ENCODE measurements at regions not wholly inside any gene's neighbourhood (a gene's known extent, or its start where the extent isn't known, plus 50 kb on each side); places are given as distances from the start of the nearest gene placed in this dataset.

DNA sequence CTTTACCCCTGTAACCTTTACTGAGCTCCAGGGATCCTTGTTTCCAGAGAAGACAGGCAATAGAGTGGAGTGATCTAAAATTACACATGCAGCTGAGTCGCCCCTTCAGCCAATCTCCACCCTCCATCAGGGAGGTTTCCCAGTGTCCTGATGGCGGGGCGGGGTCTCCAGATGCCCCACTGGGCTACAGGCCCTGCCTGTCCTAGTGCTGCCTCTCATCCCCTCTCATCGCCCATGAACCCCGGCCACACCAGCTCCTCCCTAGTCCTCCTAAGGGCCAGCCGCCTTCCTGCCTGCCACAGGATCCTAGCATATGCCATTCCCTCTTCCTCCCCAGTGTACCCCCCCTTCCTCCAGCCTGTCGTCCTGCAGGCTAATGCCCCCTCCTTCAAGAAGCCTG, 144.1 kb upstream of the GLI2 start:
- TF ChIP-seq TEAD4 (IDR thresholded peaks at IDR 0.05) (no peak), CREB1 (IDR thresholded peaks at IDR 0.05; ENCODE audit: low read depth) (no peak), TAF1 (IDR thresholded peaks at IDR 0.05; ENCODE audit: low read depth) (no peak), EP300 (IDR thresholded peaks at IDR 0.05; ENCODE audit: borderline replicate concordance) (no peak), RAD21 (IDR thresholded peaks at IDR 0.05; ENCODE audit: low read depth) (no peak), CEBPB (IDR thresholded peaks at IDR 0.05) (no peak), ZBTB7A (IDR thresholded peaks at IDR 0.05; ENCODE audit: low read depth) (no peak), EGR1 (IDR thresholded peaks at IDR 0.05) (no peak), NFIC (IDR thresholded peaks at IDR 0.05) (no peak), FOXM1 (IDR thresholded peaks at IDR 0.05; ENCODE audit: borderline replicate concordance, low read depth) (no peak), TCF12 (IDR thresholded peaks at IDR 0.05; ENCODE audit: low read depth) (no peak), YY1 (IDR thresholded peaks at IDR 0.05; ENCODE audit: low read depth) (no peak)
- TF ChIP-seq, protein P1, sequence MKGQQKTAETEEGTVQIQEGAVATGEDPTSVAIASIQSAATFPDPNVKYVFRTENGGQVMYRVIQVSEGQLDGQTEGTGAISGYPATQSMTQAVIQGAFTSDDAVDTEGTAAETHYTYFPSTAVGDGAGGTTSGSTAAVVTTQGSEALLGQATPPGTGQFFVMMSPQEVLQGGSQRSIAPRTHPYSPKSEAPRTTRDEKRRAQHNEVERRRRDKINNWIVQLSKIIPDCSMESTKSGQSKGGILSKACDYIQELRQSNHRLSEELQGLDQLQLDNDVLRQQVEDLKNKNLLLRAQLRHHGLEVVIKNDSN (IDR thresholded peaks at IDR 0.05), result no peak
- TF ChIP-seq, protein P2, sequence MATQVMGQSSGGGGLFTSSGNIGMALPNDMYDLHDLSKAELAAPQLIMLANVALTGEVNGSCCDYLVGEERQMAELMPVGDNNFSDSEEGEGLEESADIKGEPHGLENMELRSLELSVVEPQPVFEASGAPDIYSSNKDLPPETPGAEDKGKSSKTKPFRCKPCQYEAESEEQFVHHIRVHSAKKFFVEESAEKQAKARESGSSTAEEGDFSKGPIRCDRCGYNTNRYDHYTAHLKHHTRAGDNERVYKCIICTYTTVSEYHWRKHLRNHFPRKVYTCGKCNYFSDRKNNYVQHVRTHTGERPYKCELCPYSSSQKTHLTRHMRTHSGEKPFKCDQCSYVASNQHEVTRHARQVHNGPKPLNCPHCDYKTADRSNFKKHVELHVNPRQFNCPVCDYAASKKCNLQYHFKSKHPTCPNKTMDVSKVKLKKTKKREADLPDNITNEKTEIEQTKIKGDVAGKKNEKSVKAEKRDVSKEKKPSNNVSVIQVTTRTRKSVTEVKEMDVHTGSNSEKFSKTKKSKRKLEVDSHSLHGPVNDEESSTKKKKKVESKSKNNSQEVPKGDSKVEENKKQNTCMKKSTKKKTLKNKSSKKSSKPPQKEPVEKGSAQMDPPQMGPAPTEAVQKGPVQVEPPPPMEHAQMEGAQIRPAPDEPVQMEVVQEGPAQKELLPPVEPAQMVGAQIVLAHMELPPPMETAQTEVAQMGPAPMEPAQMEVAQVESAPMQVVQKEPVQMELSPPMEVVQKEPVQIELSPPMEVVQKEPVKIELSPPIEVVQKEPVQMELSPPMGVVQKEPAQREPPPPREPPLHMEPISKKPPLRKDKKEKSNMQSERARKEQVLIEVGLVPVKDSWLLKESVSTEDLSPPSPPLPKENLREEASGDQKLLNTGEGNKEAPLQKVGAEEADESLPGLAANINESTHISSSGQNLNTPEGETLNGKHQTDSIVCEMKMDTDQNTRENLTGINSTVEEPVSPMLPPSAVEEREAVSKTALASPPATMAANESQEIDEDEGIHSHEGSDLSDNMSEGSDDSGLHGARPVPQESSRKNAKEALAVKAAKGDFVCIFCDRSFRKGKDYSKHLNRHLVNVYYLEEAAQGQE (IDR thresholded peaks at IDR 0.05; ENCODE audit: low read depth), result no peak
- TF ChIP-seq, protein P3, sequence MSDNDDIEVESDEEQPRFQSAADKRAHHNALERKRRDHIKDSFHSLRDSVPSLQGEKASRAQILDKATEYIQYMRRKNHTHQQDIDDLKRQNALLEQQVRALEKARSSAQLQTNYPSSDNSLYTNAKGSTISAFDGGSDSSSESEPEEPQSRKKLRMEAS (IDR thresholded peaks at IDR 0.05), result no peak

DNA sequence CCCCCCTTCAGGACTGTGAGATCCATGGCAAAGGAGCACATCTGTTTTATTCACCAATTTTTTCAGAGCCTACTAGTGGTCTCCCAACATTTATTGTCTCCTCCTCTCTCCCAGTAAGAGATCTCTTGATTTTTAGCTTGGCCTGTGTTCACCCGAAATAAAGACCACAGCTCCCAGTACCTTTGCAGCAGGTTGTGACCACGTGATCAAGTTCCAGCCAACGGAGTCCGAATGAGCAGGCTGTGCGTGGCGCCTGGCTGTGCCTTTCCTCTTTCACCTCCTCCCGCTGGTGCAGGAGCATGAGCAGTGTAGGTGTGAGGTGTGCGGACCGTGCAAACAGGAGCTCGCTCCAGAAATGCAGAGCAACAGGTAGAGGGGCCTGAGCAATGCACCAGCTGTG, 143.6 kb upstream of the GLI2 start:
- TF ChIP-seq TEAD4 (IDR thresholded peaks at IDR 0.05), result no peak
- TF ChIP-seq, protein P1 (IDR thresholded peaks at IDR 0.05), result no peak
- no peak for TF ChIP-seq TAF1 (IDR thresholded peaks at IDR 0.05; ENCODE audit: low read depth)
- no peak for TF ChIP-seq CEBPB (IDR thresholded peaks at IDR 0.05)
- TF ChIP-seq ZBTB7A (IDR thresholded peaks at IDR 0.05; ENCODE audit: low read depth), result no peak
- no peak for TF ChIP-seq EGR1 (IDR thresholded peaks at IDR 0.05)
- TF ChIP-seq, protein P2 (IDR thresholded peaks at IDR 0.05; ENCODE audit: low read depth), result no peak
- TF ChIP-seq, protein P3 (IDR thresholded peaks at IDR 0.05), result no peak

DNA sequence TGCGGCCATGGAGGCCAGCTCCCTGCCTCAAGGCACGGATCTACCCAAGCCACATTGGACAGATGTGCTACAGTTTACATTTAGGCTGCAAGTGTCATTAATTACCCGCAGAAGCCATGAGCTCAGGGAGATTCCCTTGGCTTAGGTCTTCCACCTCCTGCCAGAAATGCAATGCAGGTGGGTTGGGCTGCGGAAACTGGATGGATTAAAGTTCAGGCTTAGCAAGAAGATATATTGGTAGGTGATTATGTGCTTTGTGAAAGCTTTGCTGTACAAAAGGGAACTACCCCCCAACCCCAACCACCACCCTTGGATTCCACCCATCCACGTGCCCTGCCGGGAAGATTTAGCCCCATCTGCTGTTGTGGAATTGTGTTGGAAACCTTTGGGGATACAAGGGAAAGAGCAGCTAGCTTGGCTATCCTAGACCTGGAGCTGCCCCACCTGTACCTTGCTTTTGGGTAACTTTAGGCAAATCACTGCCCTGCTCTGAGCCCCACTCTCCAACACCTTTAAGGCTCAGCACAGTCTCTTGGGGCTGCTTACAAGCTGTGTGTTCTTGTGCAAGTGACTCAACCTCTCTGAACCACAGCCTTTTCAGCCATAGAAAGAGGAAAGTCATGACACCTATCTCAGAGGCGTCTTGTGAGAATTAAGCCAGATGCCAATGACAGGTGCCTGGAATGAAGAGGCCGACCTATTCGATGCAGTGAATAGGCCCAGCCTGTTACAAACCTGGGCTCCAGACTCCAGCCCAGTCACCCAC, 141.6 kb upstream of the GLI2 start:
- TF ChIP-seq TAF1 (IDR thresholded peaks at IDR 0.05; ENCODE audit: low read depth) (no peak), EGR1 (IDR thresholded peaks at IDR 0.05) (no peak), CEBPB (IDR thresholded peaks at IDR 0.05) (no peak), YY1 (IDR thresholded peaks at IDR 0.05; ENCODE audit: low read depth) (no peak), NFIC (IDR thresholded peaks at IDR 0.05) (no peak), EP300 (IDR thresholded peaks at IDR 0.05; ENCODE audit: borderline replicate concordance) (no peak), FOXM1 (IDR thresholded peaks at IDR 0.05; ENCODE audit: borderline replicate concordance, low read depth) (no peak)
- TF ChIP-seq, protein P3 (IDR thresholded peaks at IDR 0.05), result no peak
- TF ChIP-seq, protein P2 (IDR thresholded peaks at IDR 0.05; ENCODE audit: low read depth), result no peak
